NK-92 treated with Interleukin-12 subunit alpha and Interleukin-12 subunit beta, amount 100 ng/mL, for 24 hours (cell line): ENCODE measurements at regions not wholly inside any gene's neighbourhood (a gene's known extent, or its start where the extent isn't known, plus 50 kb on each side); places are given as distances from the start of the nearest gene placed in this dataset.

ENCODE experiments used
- DNase-seq: peaks from one replicate; lab custom pipeline; 2025; lab: John Stamatoyannopoulos, UW

DNA sequence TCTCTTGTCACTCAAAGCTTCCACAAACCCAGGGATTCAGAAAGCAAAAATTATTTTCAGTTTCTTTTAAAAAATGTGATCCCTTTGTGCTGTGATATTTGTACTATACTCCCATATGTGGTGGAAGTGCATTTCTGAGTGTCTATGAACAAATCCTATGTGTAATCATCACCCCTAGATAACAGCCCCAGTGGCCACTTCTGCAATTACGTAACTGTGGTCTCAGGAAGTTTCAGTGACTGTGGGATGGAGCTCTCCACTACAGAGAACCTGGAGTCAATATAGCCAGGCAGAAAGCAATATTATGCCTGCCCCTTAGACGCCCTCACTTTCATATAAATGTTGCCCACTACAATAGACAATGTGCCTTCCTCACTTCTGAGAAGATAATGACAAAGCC lies 1101.7 kb upstream of the GHITM start:
- DNase-seq, result no peak

DNA sequence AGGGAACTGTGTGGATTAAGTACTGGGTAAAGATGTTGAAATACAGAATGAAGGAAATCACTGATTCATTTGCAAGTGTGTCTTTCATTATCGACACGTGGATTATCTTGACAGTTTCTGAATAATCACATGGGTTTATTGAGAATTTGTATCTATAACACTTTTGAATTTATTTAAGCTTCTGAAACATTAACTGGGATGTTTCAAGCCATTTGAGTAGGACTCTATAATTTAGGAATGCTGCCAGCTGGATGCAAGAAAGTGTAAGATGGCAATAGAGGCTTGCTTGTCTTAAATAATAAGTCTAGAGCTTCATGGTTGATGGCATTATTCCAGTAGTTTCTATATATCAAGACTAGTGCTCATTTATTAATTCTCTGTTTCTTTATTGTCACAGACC lies 1100.7 kb upstream of the GHITM start:
- DNase-seq, result no peak

DNA sequence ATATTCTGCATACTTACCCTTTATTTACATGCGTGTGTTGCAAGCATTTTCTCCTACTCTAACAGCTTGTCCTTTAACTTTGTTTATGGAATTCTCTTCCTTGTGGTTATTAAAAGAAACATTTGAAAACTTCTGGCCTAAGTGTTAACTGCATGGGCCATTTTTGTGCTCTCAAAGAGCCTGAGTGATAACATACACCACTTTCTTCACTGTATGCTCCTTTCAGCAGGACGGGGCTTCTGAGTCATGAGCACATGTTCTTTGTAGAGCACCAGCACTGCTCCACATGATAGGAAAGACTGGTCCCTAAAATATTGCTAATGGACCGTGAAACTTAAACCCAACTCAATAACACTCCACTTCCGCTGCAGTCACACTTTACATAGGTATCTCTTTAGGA lies 1093.6 kb upstream of the GHITM start:
- DNase-seq, result no peak

DNA sequence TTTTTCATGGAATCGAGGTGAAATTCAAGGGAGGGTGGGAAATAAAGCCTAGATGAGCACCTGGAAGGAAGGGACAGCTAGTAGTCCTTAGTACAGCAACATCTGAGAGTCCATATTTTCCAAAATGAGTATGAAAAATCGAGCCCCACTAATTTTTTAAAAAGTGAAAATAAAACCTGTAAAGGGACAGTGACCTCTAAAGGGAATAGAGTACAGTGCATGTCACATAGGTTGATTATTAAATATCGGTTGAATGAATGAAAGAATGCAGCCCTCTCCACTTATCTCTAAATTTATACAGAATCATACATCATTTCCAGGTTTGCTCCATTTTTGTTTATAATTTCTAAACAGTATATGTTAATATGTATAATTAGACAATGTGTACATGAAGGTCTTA lies 1088.5 kb upstream of the GHITM start:
- DNase-seq, result no peak

DNA sequence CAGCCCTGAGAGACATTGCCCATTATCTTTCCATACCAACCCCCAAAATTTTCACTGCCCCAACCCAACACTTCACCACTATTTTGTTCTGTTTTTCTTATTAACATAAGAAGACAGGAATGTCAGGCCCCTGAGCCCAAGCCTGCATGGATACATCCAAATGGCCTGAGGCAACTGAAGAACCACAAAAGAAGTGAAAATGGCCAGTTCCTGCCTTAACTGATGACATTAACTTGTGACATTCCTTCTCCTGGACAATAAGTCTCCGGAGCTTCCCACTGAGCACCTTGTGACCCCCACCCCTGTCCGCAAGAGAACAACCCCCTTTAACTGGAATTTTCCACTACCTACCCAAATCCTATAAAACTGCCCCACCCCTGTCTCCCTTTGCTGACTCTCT lies 1076.4 kb upstream of the GHITM start:
- DNase-seq, result no peak

DNA sequence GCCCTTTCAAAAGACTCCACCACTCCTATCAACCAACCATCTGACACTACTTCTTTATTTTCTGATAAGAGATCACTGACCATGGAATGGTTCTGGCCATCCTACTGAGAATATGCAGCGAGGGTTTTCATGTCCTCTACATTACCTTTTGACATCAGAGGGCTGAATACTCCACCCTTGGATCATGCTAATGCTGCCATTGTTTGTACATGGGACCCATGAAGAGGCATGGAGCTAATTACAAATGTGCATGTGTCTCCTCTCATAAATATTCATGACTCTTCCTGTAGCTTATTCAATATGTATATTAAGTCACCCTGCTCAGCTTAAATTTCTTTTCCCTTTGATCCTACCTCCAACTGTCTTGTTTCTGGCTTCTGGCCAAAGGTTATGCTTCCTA lies 1065.8 kb upstream of the GHITM start:
- DNase-seq, result no peak

DNA sequence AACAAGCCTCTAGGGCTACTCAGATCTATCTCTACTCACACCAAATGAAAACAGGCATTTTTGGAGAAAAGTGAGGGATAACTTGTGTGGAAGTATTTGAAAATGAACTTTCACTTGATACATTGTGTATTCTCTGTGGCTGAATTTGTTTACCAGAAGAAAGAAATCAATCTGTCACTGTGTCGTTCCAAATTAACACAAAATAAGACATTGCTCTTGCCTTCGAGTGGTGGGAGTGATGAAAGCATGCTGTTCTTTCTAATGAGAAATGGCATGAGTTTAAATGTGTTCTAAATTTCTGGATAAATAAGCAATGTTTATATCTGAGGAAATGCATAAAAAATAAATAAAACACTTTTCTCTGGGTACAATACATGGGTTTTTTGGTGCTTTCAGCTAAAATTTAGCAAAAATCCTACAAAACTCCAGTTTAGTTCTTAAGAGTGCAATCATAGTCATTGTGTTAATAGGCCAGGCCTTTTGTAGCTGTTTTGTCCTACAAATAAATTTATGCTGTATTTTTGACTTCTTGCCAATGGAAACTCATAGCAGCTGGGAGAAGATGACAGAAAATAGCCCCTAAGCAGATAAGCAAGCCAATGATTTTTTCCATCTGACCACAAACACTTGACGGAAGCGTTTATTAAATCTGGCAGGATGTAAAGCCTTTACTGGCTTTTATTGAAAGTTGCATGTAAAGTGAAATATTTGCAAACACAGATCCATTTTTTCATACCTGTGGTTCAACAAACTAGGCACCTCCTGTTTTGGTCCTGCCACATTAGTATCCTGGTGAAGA lies 1064.1 kb upstream of the GHITM start:
- DNase-seq, result no peak

DNA sequence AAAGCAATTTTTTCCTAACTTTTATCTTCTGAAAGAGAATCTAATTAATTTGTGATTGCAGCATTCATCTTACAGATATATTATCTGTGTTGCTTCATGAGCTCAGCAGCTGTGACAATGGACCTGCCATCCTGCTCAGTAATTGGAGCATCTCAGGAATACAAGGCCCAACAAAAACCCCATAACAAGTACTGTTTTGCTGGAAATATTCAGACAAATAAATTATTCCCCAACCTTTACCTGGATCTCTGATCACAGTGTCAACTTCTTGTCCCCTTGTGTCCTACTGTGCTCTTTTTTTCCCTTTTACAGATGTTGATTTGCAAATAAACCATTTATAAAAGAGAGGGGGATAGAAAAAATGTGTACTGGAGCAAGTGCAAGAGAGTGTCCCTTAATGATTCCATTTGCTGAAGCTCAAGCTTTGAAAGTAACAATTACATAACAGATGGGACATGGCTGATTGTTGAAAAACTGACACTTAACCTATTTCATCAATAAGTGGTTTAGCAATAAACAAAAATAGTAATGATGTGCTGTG lies 1063.4 kb upstream of the GHITM start:
- DNase-seq, result no peak

DNA sequence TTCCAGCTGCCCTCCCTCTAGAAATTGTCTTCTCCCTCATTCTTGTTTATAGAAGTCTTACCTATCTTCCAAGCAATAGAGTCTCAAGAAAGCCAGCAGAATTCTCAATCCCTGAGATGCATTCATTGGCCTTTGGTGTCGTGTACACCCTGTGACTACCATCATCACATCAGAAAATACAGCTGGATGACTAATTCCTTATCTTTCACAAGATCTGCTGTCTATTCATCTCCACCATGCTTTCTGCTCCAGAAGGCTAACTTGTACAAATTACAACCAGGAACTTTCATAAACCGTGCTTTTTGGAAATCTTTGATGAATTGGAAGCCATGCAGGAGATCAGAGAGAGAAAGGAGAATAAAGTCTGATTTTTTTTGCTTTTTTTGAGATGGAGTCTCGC lies 1062.9 kb upstream of the GHITM start:
- no peak for DNase-seq

DNA sequence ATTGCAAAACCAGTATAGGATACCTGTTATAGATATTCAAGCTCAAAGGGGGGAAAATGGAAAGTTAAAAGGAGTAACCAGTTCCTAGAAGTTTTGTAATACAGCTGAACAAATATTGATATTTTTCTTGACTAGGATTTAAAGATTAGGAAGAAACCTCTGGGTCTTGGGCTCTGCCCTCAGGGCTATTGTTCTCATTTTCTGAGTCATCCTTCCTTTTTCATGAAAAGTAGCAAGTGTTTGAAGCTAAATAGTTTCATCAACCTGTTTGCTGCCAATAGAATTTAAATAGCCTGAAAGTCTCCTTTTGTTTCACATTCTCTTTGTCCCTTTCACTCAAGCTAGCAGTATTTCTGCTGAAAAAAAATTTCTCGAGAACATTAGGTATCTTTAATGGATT lies 1061.1 kb upstream of the GHITM start:
- DNase-seq, result no peak

DNA sequence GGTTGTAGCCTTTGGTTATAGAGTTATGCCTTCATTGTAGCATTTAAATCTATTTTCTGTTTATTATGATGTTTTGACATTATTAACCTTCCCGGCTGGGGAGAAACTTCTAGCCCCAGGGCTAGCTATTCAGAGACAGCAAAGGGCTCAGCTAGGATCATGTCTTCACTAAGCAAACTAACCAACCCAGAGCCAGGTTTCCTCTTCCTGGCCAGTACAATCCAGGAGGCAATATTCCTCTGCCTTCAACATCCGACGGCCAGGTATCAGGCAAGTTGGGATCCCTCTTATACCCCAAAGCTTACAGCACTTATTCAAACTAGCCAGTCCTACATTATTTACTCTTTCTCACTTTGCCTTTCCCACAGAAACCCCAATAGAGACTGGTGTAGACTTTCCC lies 1060.7 kb upstream of the GHITM start:
- no peak for DNase-seq

DNA sequence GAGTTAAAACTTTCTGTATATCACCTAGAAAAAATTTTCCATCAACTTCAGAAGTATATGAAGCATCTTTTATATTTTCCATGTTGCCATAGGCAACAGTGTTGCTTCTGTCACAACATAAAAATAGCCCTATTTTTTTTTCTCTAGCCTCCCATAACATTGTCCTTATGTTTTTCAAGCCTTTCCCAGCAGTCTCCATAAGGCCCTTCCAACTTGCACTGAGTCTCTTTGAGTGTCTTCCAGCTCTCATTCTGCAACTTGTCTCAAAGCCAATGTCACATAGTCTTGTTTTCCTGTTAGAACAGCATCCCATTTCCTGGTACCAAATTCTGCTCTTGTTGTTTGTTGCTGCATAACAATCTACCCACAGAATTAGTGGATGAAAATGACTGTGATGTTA lies 1055.5 kb upstream of the GHITM start:
- DNase-seq, result no peak

DNA sequence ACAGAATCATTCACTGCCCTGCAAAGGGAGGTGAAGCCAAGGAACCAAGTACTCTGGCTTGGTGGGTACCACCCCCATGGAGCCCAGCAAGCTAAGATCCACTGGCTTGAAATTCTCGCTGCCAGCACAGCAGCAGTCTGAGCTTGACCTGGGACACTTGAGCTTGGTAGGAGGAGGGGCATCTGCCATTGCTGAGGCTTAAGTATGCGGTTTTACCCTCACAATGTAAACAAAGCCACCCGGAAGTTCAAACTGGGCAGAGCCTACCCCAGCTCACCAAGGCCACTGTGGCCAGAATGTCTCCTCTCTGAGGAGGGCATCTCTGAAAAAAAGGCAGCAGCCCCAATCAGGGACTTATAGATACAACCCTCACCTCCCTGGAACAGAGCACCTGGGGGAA lies 1050.0 kb upstream of the GHITM start:
- no peak for DNase-seq

DNA sequence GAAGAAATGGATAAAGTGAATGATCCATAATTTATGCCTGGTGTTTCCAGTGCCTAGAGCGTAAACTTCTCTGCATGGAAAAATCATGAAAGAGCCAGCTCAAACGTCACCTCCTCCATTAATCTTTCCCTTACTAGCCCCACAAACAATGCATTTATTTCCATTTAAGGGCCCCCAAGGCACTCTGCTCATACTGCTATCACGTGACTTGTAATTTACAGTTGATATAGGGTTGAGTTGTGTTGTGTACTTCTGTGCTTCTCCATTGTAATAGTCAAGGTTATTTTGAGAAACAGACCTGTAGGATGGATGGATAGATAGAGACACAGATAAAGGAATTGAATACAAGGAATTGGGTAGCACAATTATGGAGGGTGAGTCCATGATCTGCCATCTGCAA lies 1034.7 kb upstream of the GHITM start:
- DNase-seq, result no peak

DNA sequence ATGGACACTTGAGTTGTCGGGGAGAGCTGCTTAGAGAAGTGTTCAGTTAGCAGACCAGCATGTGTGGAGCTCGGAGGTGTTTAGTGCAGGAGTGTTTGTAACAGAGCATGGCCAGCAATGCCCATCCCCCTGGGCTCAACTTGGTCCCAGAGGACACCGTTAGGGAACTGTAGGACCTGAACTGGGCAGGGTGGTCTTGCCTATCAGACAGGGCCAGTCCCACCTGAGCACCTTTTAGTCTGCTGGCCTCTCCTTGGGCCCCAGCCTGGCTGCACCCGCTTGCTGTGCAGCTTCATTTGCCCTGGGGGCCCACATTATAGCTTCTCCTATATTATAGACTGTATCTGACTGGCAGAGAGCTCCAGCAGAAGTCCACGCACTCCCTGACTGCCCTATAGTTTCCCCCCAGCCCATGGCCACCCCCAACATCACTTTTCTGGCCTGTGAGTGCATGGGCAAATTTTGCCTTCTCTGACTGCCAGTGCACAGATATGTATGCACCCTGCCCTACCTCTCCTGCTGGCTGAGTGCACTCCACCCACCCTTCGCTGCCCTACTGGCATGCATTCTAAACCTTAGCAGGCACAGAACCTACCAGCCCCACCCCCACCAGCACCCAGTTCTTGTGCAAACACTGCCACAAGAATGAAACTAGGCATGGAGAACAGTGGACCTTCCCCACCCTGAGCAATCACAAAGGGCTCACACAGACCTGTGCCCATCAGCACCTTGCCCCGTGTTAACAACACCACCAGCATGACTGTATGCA lies 1030.6 kb upstream of the GHITM start:
- no peak for DNase-seq

DNA sequence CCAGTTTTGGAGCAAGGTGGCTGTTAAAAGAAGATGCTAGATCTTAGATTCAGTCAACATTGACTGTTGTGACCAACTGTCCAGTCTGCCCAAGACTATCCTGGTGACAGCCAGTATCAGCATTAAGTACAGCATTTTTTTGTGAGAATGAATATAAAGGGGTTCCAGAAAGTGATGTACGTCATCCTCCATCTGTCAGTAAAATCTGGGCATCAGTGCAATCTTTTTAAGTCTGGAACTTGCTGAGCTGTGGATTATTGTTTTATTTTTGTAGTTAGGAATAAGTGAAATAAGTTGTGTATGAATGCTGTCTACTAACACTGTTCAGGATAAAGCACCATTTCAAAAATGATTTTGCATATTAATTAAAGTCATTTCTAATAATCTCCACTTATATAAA lies 1020.0 kb upstream of the GHITM start:
- no peak for DNase-seq

DNA sequence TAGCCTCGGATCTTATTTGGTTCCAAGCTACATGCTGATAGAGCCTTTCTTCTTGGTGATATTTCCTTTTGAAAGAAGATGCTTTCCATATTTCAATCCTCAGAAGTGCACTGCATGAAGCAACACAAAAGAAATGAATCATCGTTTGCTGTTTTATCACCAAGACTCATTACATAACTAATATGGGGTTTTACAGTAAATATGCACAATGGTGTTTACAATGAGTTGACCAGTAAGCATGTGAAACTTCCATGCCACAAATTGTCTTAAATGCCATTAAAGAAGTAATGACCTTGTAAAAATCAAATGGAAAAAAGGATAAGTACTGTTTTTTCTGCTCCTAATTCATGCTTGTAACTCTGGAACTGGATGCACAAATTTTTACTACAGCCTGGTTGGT lies 1017.0 kb upstream of the GHITM start:
- no peak for DNase-seq

DNA sequence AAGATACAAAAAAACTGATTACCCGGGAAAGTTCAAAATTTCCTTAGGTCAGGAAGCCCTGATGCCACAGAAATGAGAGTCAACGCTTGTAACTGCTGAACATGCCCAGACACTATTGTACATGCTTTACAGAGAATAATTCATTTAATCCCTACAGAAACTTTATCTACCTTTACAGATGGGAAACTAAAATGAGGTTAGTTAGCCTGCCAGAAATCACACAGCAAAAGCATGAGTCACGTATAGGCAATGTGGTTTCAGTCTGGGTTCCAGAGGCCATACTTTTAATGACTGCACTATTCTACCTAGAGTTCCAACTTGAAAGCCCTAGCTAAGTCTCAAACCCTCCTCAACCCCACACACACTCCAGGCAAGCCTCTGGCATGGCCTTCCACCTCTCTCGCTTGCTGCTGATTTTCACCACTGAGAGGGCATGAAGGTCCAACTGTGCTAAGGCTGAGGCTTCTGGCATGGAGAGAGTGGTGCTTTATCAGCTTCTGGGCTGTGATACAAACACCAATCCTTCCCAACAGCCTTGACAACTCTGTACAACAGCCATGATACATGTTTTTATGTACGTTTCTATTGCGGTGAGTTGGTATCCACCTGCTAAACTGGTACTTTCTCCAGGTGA lies 1011.2 kb upstream of the GHITM start:
- DNase-seq, result no peak

DNA sequence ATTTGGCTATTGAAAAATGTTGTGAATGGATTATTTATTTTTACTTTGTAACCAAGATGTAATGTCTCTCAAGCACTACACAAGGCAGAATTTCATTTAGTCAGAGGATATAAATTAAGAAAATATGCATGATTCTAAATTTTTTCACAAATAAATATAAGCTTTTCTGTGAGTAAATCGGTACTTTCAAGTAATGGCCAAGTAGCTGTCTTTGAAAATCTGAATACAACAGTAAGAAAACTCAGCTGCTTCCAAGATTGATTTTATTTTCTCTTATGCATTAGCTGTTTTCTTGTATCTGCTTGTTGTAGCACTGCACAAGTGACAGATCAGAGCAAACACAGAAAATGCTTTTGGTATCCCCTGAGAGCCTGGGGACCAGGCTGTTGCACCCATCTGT lies 998.5 kb upstream of the GHITM start:
- no peak for DNase-seq

DNA sequence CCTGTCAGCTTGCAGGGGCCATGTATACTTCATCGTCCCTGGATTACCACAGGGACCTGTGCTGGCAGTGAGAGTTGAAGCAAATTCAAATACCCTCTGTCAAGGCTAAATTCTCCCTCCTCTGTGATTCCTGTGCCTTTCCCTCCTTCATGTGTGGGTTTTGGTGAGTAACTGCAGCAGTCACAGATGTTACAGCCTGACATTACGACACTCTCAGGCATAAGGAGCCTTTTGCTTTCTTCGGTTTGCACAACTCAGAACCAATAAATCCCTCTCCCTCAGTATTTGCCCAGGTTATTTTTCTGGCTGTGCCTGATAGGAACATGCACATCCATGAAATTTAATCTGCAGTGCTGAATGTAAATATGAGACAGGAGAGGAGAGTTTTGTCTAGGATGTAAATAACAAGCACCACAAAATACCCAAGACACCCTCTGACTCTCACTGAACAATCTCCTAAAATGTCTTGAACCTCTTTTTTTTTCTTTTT lies 997.2 kb upstream of the GHITM start:
- DNase-seq, result no peak

DNA sequence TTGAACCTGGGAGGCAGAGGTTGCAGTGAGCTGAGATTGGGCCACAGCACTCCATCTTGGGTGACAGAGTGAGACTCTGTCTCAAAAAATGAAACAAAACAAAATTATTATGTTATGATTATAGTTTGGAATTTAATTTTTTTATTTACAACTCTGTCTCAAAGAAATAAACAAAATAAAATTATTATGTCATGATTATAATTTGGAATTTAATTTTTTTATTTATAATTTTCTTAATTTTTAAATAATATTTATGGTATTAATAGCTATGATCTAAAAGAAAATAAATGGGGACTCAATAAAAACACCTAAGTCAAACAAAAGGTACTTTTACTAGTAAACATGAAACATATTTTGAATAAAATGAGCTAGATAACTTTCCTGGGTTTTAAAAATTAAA lies 994.8 kb upstream of the GHITM start:
- DNase-seq, result no peak

DNA sequence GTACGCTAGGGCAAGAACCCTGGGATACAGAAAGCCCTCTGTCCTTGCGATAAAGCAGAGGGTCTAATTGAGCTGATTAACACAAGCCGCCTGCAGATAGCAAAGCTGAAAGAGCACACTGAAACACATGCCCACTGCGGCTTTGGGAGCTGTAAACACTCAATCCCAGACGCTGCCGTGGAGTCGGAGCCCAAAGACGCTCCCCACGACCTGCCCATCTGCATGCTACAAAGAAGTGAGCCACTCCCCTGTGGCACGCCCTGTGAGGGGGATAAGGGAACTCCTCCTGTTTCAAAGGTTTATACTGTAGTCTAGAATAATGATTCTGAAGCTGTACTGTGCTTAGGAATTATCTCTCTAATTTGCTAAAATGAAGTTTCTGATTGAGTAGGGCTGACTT lies 985.6 kb upstream of the GHITM start:
- DNase-seq, result no peak

DNA sequence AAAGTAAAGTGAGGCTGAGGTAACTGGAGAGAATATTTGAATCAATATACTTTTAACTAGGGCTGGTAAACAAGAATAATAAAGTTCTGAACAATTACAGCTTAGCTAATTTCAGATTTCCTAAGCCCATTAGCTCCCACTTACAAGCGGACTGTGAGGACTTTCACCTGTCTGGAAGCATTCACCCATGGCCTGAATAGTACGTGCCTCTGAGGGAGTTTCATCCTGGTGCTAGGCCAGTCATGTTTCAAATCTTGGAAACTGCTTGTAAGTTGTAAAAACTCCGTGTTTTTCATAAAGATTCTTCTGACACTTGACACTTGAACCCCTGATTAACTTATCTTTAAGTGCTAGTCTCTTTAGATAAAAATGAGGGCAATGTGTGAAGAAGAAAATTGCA lies 975.2 kb upstream of the GHITM start:
- no peak for DNase-seq
